NCI-H510A (cell line): ENCODE measurements at regions not wholly inside any gene's neighbourhood (a gene's known extent, or its start where the extent isn't known, plus 50 kb on each side); places are given as distances from the start of the nearest gene placed in this dataset.

Experiments used
- DNase-seq: peaks from one replicate; lab custom pipeline; 2025; lab: John Stamatoyannopoulos, UW

- no peak for DNase-seq
Observed at GRCh38 chr22:27144321-27144720, 486.9 kb downstream of the MIAT start.

- no peak for DNase-seq
Observed at GRCh38 chr22:27146866-27147633, 489.7 kb downstream of the MIAT start.

GRCh38 chr22:27148055-27148454 lies 490.7 kb downstream of the MIAT start:
- DNase-seq, result no peak

GRCh38 chr22:27148886-27149470 lies 491.6 kb downstream of the MIAT start:
- no peak for DNase-seq

GRCh38 chr22:27149921-27150543 lies 492.6 kb downstream of the MIAT start:
- DNase-seq, result no peak

- no peak for DNase-seq
Observed at GRCh38 chr22:27150544-27150941, 493.2 kb downstream of the MIAT start.

- DNase-seq, result no peak
Observed at GRCh38 chr22:27151407-27151806, 494.0 kb downstream of the MIAT start.

GRCh38 chr22:27152033-27152432 lies 494.6 kb downstream of the MIAT start:
- DNase-seq, result no peak

- no peak for DNase-seq
Observed at GRCh38 chr22:27152883-27153282, 495.5 kb downstream of the MIAT start.

GRCh38 chr22:27153386-27153785 lies 496.0 kb downstream of the MIAT start:
- no peak for DNase-seq

- no peak for DNase-seq
Observed at GRCh38 chr22:27154717-27155116, 497.3 kb downstream of the MIAT start.

- DNase-seq, result no peak
Observed at GRCh38 chr22:27156821-27157489, 499.6 kb downstream of the MIAT start.

- DNase-seq, result no peak
Observed at GRCh38 chr22:27157666-27158370, 500.4 kb downstream of the MIAT start.

- DNase-seq, result no peak
Observed at GRCh38 chr22:27159016-27159415, 501.6 kb downstream of the MIAT start.

GRCh38 chr22:27159716-27160295 lies 502.4 kb downstream of the MIAT start:
- DNase-seq, result no peak

- no peak for DNase-seq
Observed at GRCh38 chr22:27163162-27164137, 506.1 kb downstream of the MIAT start.

- DNase-seq, result no peak
Observed at GRCh38 chr22:27164781-27165503, 507.6 kb downstream of the MIAT start.

GRCh38 chr22:27168681-27169080 lies 511.3 kb downstream of the MIAT start:
- no peak for DNase-seq

- no peak for DNase-seq
Observed at GRCh38 chr22:27170491-27170890, 513.1 kb downstream of the MIAT start.

- DNase-seq, result no peak
Observed at GRCh38 chr22:27171212-27171611, 513.8 kb downstream of the MIAT start.
